PFSK-1 (cell line): ENCODE measurements at regions not wholly inside any gene's neighbourhood (a gene's known extent, or its start where the extent isn't known, plus 50 kb on each side); places are given as distances from the start of the nearest gene placed in this dataset.

Experiments used
- POLR2AphosphoS5 ChIP-seq: IDR thresholded peaks from 2 replicates; pipeline ENCODE4 v1.6.1; 2012; ENCODE audit warnings: low read depth, mild to moderate bottlenecking, control low read depth, low read length, moderate library complexity
- SIN3A ChIP-seq: IDR thresholded peaks from 2 replicates; pipeline ENCODE4 v1.6.1; 2012; ENCODE audit warnings: mild to moderate bottlenecking, low read length, moderate library complexity, borderline replicate concordance; ENCODE audit not compliant: insufficient read depth
- TF ChIP-seq, protein P1 (sequence below), 2 experiments: IDR thresholded peaks; 2 replicates each; pipeline versions ENCODE4 v1.6.1 to v1.8.0; 2011 to 2012; ENCODE audit warnings: low read depth in 2 of 2, low read length in 2 of 2, control low read depth in 1 of 2, inconsistent platforms in 1 of 2, mild to moderate bottlenecking in 1 of 2, moderate library complexity in 1 of 2; ENCODE audit not compliant: insufficient read depth in 1 of 2

- TF ChIP-seq, protein P1, sequence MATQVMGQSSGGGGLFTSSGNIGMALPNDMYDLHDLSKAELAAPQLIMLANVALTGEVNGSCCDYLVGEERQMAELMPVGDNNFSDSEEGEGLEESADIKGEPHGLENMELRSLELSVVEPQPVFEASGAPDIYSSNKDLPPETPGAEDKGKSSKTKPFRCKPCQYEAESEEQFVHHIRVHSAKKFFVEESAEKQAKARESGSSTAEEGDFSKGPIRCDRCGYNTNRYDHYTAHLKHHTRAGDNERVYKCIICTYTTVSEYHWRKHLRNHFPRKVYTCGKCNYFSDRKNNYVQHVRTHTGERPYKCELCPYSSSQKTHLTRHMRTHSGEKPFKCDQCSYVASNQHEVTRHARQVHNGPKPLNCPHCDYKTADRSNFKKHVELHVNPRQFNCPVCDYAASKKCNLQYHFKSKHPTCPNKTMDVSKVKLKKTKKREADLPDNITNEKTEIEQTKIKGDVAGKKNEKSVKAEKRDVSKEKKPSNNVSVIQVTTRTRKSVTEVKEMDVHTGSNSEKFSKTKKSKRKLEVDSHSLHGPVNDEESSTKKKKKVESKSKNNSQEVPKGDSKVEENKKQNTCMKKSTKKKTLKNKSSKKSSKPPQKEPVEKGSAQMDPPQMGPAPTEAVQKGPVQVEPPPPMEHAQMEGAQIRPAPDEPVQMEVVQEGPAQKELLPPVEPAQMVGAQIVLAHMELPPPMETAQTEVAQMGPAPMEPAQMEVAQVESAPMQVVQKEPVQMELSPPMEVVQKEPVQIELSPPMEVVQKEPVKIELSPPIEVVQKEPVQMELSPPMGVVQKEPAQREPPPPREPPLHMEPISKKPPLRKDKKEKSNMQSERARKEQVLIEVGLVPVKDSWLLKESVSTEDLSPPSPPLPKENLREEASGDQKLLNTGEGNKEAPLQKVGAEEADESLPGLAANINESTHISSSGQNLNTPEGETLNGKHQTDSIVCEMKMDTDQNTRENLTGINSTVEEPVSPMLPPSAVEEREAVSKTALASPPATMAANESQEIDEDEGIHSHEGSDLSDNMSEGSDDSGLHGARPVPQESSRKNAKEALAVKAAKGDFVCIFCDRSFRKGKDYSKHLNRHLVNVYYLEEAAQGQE (IDR thresholded peaks at IDR 0.05; ENCODE audit: insufficient read depth in 1 of 2, low read depth in 2 of 2, low read length in 2 of 2), result no peak
- no peak for TF ChIP-seq SIN3A
- TF ChIP-seq POLR2AphosphoS5, result no peak
These were observed 63.8 kb upstream of the LINC01488 start for GRCh38 chr11:69417699-69418085.
